ENCODE measurements at regions not wholly inside any gene's neighbourhood (a gene's known extent, or its start where the extent isn't known, plus 50 kb on each side); places are given as distances from the start of the nearest gene placed in this dataset.

GRCh38 chr1:221344693-221345092 lies 397.2 kb downstream of the DUSP10 start:
- DNase-seq (no peak), FAIRE-seq (no peak)
- no peaks in the 10 kb centered on the region for H3K9me3 ChIP-seq (ENCODE audit: control insufficient read depth in 2 of 3, insufficient read depth in 1 of 3, low read length in 3 of 3)
- no peak overlapping the region for H3K27ac ChIP-seq (ENCODE audit: low read depth in 2 of 2, low read length in 2 of 2)
- H3K9ac ChIP-seq (ENCODE audit: low read length in 3 of 3): no peak overlapping the region
- H3K4me3 ChIP-seq (ENCODE audit: low read length in 3 of 3): no peak overlapping the region
- TF ChIP-seq CTCF (IDR thresholded peaks at IDR 0.05; ENCODE audit: borderline replicate concordance, extremely low read depth, insufficient read depth): no peak
- no peaks in the 10 kb centered on the region for H3K27me3 ChIP-seq (ENCODE audit: control insufficient read depth, insufficient read depth, low read length)
- no peaks in the 10 kb centered on the region for H3K4me1 ChIP-seq (ENCODE audit: control insufficient read depth in 2 of 3, insufficient read depth in 2 of 3, low read depth in 1 of 3, low read length in 3 of 3)
- intact Hi-C loops (cut with DNase I): no loop called here
- H3K36me3 ChIP-seq (ENCODE audit: control insufficient read depth in 2 of 3, insufficient read depth in 3 of 3, low read length in 3 of 3): no peaks in the 10 kb centered on the region

GRCh38 chr1:221347706-221348105 lies 394.2 kb downstream of the DUSP10 start:
- H3K36me3 ChIP-seq (ENCODE audit: control insufficient read depth in 2 of 3, insufficient read depth in 3 of 3, low read length in 3 of 3): no peaks in the 10 kb centered on the region
- H3K4me3 ChIP-seq (ENCODE audit: low read length in 3 of 3): no peak overlapping the region
- H3K27me3 ChIP-seq (ENCODE audit: control insufficient read depth, insufficient read depth, low read length): no peaks in the 10 kb centered on the region
- H3K27ac ChIP-seq (ENCODE audit: low read depth in 2 of 2, low read length in 2 of 2): no peak overlapping the region
- no peak for TF ChIP-seq CTCF (IDR thresholded peaks at IDR 0.05; ENCODE audit: borderline replicate concordance, extremely low read depth, insufficient read depth)
- no peak for FAIRE-seq
- H3K9me3 ChIP-seq (ENCODE audit: control insufficient read depth in 2 of 3, insufficient read depth in 1 of 3, low read length in 3 of 3): no peaks in the 10 kb centered on the region
- H3K4me1 ChIP-seq (ENCODE audit: control insufficient read depth in 2 of 3, insufficient read depth in 2 of 3, low read depth in 1 of 3, low read length in 3 of 3): no peaks in the 10 kb centered on the region
- intact Hi-C loops (cut with DNase I): no loop called here
- no peak for DNase-seq
- H3K9ac ChIP-seq (ENCODE audit: low read length in 3 of 3): no peak overlapping the region

- Histone ChIP-seq H3K27ac (ENCODE audit: low read depth in 2 of 2, low read length in 2 of 2) (no peak overlapping the region), H3K4me1 (ENCODE audit: control insufficient read depth in 2 of 3, insufficient read depth in 2 of 3, low read depth in 1 of 3, low read length in 3 of 3) (no peaks in the 10 kb centered on the region), H3K27me3 (ENCODE audit: control insufficient read depth, insufficient read depth, low read length) (no peaks in the 10 kb centered on the region), H3K4me3 (ENCODE audit: low read length in 3 of 3) (no peak overlapping the region), H3K9ac (ENCODE audit: low read length in 3 of 3) (no peak overlapping the region), H3K9me3 (ENCODE audit: control insufficient read depth in 2 of 3, insufficient read depth in 1 of 3, low read length in 3 of 3) (no peaks in the 10 kb centered on the region), H3K36me3 (ENCODE audit: control insufficient read depth in 2 of 3, insufficient read depth in 3 of 3, low read length in 3 of 3) (no peaks in the 10 kb centered on the region)
- FAIRE-seq (no peak), DNase-seq (no peak)
- TF ChIP-seq CTCF (IDR thresholded peaks at IDR 0.05; ENCODE audit: borderline replicate concordance, extremely low read depth, insufficient read depth): no peak
- intact Hi-C loops (cut with DNase I): no loop called here
Measured at GRCh38 chr1:221350091-221350490, 391.8 kb downstream of the DUSP10 start.

GRCh38 chr1:221356693-221357092 lies 385.2 kb downstream of the DUSP10 start:
- H3K4me3 ChIP-seq (ENCODE audit: low read length in 3 of 3): no peak overlapping the region
- intact Hi-C loops (cut with DNase I): no loop called here
- H3K36me3 ChIP-seq (ENCODE audit: control insufficient read depth in 2 of 3, insufficient read depth in 3 of 3, low read length in 3 of 3): no peaks in the 10 kb centered on the region
- TF ChIP-seq CTCF (IDR thresholded peaks at IDR 0.05; ENCODE audit: borderline replicate concordance, extremely low read depth, insufficient read depth): no peak
- FAIRE-seq (no peak), DNase-seq (no peak)
- H3K9ac ChIP-seq (ENCODE audit: low read length in 3 of 3): no peak overlapping the region
- H3K27me3 ChIP-seq (ENCODE audit: control insufficient read depth, insufficient read depth, low read length): no peaks in the 10 kb centered on the region
- H3K4me1 ChIP-seq (ENCODE audit: control insufficient read depth in 2 of 3, insufficient read depth in 2 of 3, low read depth in 1 of 3, low read length in 3 of 3): no peaks in the 10 kb centered on the region
- H3K9me3 ChIP-seq (ENCODE audit: control insufficient read depth in 2 of 3, insufficient read depth in 1 of 3, low read length in 3 of 3): no peaks in the 10 kb centered on the region
- no peak overlapping the region for H3K27ac ChIP-seq (ENCODE audit: low read depth in 2 of 2, low read length in 2 of 2)
